AG09309 (cell line): ENCODE measurements at regions not wholly inside any gene's neighbourhood (a gene's known extent, or its start where the extent isn't known, plus 50 kb on each side); places are given as distances from the start of the nearest gene placed in this dataset.

Source experiments
- DNase-seq: peaks from one replicate; pipeline ENCODE4 v3.0.0-alpha.2; 2010; ENCODE audit warnings: low read depth
- H3K4me3 ChIP-seq: 2 replicates; pipeline ENCODE4 v1.5.1; 2011; ENCODE audit warnings: mild to moderate bottlenecking, low read depth, low read length, moderate library complexity; ENCODE audit not compliant: control insufficient read depth
- TF ChIP-seq, protein P1 (sequence below): IDR thresholded peaks from 2 replicates; pipeline ENCODE4 v1.5.1; 2011; ENCODE audit warnings: mild to moderate bottlenecking, low read depth, low read length, inconsistent platforms; ENCODE audit not compliant: insufficient read depth, control insufficient read depth; ENCODE audit errors: missing control alignments

DNA sequence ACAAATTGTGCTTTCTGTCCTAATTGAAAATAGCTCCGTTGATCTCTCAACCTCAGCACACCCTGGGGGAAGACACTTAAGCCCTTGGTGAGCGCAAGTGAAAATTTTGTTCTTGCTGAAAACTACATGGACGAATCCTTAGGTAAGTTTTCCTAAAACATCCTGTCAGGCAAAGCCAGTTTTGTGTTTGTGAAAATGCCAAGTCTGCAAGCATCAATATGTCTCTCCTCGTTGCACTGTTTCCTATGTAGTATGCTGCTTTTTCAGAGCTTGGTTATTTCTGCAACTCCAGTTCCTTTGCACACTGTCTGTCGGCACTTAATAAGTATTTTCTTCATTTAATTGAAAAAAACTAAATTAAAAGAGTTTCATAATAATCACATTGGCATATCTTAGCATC is 146.9 kb upstream of the POU3F3 start:
- no peak for DNase-seq
- TF ChIP-seq, protein P1, sequence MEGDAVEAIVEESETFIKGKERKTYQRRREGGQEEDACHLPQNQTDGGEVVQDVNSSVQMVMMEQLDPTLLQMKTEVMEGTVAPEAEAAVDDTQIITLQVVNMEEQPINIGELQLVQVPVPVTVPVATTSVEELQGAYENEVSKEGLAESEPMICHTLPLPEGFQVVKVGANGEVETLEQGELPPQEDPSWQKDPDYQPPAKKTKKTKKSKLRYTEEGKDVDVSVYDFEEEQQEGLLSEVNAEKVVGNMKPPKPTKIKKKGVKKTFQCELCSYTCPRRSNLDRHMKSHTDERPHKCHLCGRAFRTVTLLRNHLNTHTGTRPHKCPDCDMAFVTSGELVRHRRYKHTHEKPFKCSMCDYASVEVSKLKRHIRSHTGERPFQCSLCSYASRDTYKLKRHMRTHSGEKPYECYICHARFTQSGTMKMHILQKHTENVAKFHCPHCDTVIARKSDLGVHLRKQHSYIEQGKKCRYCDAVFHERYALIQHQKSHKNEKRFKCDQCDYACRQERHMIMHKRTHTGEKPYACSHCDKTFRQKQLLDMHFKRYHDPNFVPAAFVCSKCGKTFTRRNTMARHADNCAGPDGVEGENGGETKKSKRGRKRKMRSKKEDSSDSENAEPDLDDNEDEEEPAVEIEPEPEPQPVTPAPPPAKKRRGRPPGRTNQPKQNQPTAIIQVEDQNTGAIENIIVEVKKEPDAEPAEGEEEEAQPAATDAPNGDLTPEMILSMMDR: no peak
- no peak overlapping the region for H3K4me3 ChIP-seq

DNA sequence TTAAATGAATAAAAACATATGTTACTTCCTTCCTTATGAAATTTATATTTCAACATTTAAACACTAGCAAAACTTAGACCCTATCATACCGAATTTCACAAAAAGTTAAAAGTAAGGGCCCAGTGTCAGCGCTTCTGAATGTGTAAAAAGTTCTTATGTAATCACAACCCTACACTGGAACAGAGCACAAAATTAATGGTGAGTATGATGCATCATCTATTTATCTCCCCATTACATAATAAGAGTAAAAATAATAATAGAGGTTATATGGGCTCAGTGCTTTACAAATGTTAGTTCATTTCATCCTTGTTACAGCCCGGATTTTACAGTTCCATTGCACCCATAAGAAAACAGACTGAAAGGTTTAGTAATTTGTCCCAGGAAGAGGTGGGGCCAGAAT is 144.9 kb upstream of the POU3F3 start:
- no peak overlapping the region for H3K4me3 ChIP-seq
- TF ChIP-seq, protein P1: no peak

DNA sequence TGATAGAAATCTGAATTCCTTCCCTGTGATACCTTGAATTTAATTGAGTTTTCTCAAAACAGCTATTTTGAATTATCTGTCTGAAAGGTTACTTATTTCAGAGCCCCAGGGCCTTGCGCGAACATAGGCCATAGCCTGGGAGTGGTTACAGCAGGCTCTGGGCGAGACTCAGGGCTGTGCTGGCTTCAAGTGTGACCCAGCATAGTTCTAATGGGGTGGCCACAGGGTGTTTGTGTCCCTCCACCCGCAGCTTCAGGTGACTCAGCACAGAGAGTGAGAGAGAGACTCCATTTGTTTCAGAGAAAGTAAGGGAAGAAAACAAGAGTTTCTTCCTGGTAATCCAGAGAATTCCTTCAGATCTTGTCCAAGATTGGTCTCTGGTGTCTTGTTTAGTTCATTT is 137.9 kb upstream of the POU3F3 start:
- TF ChIP-seq, protein P1: no peak
- H3K4me3 ChIP-seq: no peak overlapping the region
- DNase-seq: no peak

More for the DNA sequence above, 144.9 kb upstream of the POU3F3 start:
- no peak for DNase-seq

DNA sequence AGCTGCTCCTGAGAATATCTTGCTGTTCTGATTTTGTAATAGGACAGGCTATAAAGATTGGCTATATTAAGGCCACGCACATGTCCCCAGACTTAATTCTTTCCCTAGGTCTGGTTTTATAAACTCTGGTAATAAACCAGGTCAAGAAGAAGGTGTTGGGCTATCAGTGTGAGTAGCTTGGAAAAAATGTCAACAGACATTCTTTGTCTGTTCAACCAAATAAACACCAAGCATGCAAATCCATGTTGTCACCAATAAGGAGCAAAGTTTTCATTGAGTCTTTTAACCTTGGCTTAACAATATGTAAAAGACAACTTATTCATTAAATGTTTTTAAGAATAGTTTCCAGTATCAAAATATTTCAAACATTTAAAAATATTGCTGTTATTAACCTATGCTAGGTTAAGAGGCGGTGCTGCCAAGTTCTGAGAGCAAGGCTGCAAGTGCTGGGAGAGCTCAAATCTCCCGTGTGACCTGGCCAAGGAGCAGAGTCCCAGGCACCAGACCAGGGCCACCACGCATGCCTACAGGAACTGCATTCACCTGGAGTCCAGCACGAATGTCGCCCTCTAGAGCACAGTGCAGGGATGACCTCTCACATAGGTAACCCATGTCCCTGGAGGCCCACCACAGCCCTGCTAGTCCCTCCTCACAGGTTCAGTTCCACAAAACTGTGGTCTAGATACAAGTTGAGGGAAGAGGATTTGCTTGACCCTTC is 120.5 kb upstream of the POU3F3 start:
- TF ChIP-seq, protein P1: no peak
- DNase-seq: no peak

DNA sequence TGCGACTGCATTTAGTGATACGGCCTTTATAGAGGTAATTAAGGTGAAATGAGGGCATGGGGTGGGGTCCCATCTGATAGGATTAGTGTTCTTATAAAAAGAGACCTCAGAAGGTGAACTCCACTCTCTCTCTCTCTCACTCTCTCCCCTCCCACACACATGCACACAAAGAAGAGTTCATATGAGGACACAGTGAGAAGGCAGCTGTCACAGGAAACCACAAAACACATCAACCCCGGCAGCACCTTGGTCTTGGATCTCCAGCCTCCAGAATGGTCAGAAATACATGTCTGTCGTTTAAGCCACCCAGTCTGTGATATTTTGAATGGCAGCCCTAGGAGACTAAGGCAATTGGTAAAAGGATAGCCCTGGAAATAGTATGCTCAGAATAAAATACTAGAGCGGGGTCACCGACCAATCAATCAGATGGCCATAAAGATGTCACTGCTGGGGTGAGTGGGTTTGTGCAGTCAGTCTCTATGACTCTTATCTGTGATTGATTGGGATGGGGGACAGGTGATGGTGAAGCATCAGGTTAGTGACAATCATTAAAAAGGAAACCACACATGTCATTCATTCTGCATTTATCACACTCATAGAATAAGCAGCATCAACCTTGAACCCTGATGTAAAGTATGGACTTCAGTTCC is 118.9 kb upstream of the POU3F3 start:
- DNase-seq: no peak
- no peak overlapping the region for H3K4me3 ChIP-seq
- TF ChIP-seq, protein P1: no peak

More for the DNA sequence above, 120.5 kb upstream of the POU3F3 start:
- no peak overlapping the region for H3K4me3 ChIP-seq

DNA sequence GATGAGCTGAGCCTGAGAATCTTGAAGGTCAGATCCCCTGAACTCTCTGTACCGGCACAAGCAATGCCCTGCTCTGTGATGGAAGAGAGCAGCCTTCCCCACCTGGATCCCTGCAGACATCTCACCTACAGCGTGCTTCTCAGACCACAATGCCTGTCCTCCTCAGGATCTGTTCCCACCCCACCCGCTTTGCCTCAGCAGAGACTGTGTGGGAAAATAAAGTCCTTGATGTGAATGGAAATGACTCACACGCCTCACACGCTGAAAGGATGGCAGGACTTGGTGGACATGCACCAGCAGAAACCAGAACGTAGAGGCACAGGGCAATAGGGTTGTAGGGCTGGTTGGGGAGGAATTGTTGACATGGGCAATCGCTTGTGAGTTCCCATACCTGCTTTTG is 117.9 kb upstream of the POU3F3 start:
- TF ChIP-seq, protein P1: no peak
- no peak for DNase-seq
- H3K4me3 ChIP-seq: no peak overlapping the region

DNA sequence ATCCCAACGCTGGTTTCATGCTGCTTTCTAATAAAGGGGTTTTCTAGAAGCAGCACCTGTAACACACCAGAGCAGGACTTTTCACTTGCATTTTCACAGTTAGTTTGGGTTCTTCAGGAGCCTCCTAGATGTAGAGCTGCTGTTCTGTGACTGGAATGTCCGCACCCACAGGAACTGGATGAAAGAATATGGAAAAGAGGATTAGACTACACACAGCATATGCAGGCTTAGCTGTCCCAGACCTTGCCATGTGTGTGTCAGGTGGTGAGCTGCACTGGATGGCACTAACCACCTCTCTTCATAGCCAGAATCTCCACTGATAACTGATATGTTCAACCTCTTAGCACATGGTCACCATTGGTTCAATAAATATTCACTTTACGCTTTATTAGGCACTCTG is 112.1 kb upstream of the POU3F3 start:
- TF ChIP-seq, protein P1: no peak
- no peak overlapping the region for H3K4me3 ChIP-seq
- no peak for DNase-seq
